ENCODE measurements at regions not wholly inside any gene's neighbourhood (a gene's known extent, or its start where the extent isn't known, plus 50 kb on each side); places are given as distances from the start of the nearest gene placed in this dataset.

GRCh38 chr11:27205779-27206570 lies 157.0 kb downstream of the CCDC34 start:
- Mint-ChIP-seq H3K4me3 (no peak overlapping the region), H3K9me3 (no peaks in the 10 kb centered on the region), H3K36me3 (ENCODE audit: low read depth) (no peaks in the 10 kb centered on the region), H3K27me3 (peaks cover 6% of the 10 kb centered on the region), H3K4me1 (ENCODE audit: low read depth) (no peaks in the 10 kb centered on the region), H3K27ac (no peak overlapping the region)
- intact Hi-C loops (cut with micrococcal nuclease) = no loop called here
- POLR2A ChIA-PET = interaction anchor here (0.6 kb wide), 1 partner anchor 277 kb away, joined by 3 read pairs; no protein-coding TSS in a partner anchor
- DNase-seq = no peak
- CTCF ChIA-PET = interaction anchor here (3.0 kb wide), 1 partner anchor 280 kb away, joined by 11 read pairs; no protein-coding TSS in a partner anchor
- no peak for ATAC-seq
- no peak for TF ChIP-seq CTCF (IDR thresholded peaks at IDR 0.05)

- intact Hi-C loops (cut with micrococcal nuclease) = no loop called here
- Mint-ChIP-seq H3K9me3 (no peaks in the 10 kb centered on the region), H3K27ac (no peak overlapping the region), H3K4me1 (ENCODE audit: low read depth) (no peaks in the 10 kb centered on the region), H3K4me3 (no peak overlapping the region), H3K36me3 (ENCODE audit: low read depth) (no peaks in the 10 kb centered on the region), H3K27me3 (peaks cover 6% of the 10 kb centered on the region)
- ChIA-PET CTCF (no interaction called here), POLR2A (interaction anchor here (0.6 kb wide), 1 partner anchor 277 kb away, joined by 3 read pairs; no protein-coding TSS in a partner anchor)
- DNase-seq (no peak), ATAC-seq (no peak)
- TF ChIP-seq CTCF (IDR thresholded peaks at IDR 0.05) = no peak
These were observed 157.8 kb downstream of the CCDC34 start for GRCh38 chr11:27205250-27205649.

GRCh38 chr11:27204529-27204928 lies 158.5 kb downstream of the CCDC34 start:
- Mint-ChIP-seq H3K4me3 (no peak overlapping the region), H3K27me3 (peaks cover 6% of the 10 kb centered on the region), H3K4me1 (ENCODE audit: low read depth) (no peaks in the 10 kb centered on the region), H3K27ac (no peak overlapping the region), H3K9me3 (no peaks in the 10 kb centered on the region), H3K36me3 (ENCODE audit: low read depth) (no peaks in the 10 kb centered on the region)
- intact Hi-C loops (cut with micrococcal nuclease) = no loop called here
- CTCF ChIA-PET = no interaction called here
- ATAC-seq (no peak), DNase-seq (peak; percentile 38)
- POLR2A ChIA-PET = no interaction called here
- peak; percentile 28 for TF ChIP-seq CTCF (IDR thresholded peaks at IDR 0.05)

- Mint-ChIP-seq H3K4me3 (no peak overlapping the region), H3K27ac (no peak overlapping the region), H3K36me3 (ENCODE audit: low read depth) (no peaks in the 10 kb centered on the region), H3K9me3 (no peaks in the 10 kb centered on the region), H3K4me1 (ENCODE audit: low read depth) (no peaks in the 10 kb centered on the region), H3K27me3 (peaks cover 6% of the 10 kb centered on the region)
- intact Hi-C loops (cut with micrococcal nuclease) = no loop called here
- no peak for ATAC-seq
- CTCF ChIA-PET = interaction anchor here (1.0 to 1.3 kb wide), 3 partner anchors 94 to 283 kb away, joined by 3 to 5 read pairs (median 5); no protein-coding TSS in a partner anchor
- POLR2A ChIA-PET = no interaction called here
- DNase-seq = no peak
- TF ChIP-seq CTCF (IDR thresholded peaks at IDR 0.05) = no peak
These were observed 159.9 kb downstream of the CCDC34 start for GRCh38 chr11:27203077-27203647.
